A549 (cell line): ENCODE measurements at regions not wholly inside any gene's neighbourhood (a gene's known extent, or its start where the extent isn't known, plus 50 kb on each side); places are given as distances from the start of the nearest gene placed in this dataset.
A peak's percentile ranks its signal among the peaks of the same experiment; 100 is the strongest.

Source experiments
- ATAC-seq, 2 experiments: fragments of 200-7000 bp in 1 of 2; fragments of >200 bp in 1 of 2; cut with Nextera tagmentation in 1 of 2; cut with Tn5 transposase in 1 of 2; 3 replicates each; pipeline versions ENCODE4 v1.8.0 to v1.9.1; 2018 to 2020; ENCODE audit warnings: mild to moderate bottlenecking in 1 of 2, moderate library complexity in 1 of 2
- CTCF ChIA-PET: fragments of 300-600 bp; sonication (Branson Sonifier 250); formaldehyde crosslinking; extraction: SDS; loops from one replicate; lab custom pipeline; 2021; ENCODE audit warnings: antibody characterized with exemption, inconsistent platforms; lab: Yijun Ruan, JAX
- POLR2A ChIA-PET: fragments of 350-600 bp; formaldehyde crosslinking; extraction: SDS; loops from one replicate; lab custom pipeline; 2021; ENCODE audit warnings: antibody characterized with exemption, inconsistent platforms; lab: Yijun Ruan, JAX
- DNase-seq, 2 experiments: peaks; one replicate each; pipeline versions ENCODE4 v3.0.0 to v3.0.0-alpha.2; 2011 to 2016; ENCODE audit warnings: low read depth in 1 of 2, low spot score in 1 of 2
- FAIRE-seq: peaks from 2 replicates; lab custom pipeline; 2011; peaks lifted over from hg19 to GRCh38; lab: Jason Lieb, UNC
- H3K27ac ChIP-seq, 2 experiments: fragments of >200 bp; sonication (Bioruptor Twin); formaldehyde crosslinking; 3 replicates each; pipeline ENCODE4 v1.5.1; 2016 to 2017
- H3K4me1 ChIP-seq: fragments of >200 bp; sonication (Bioruptor Twin); formaldehyde crosslinking; 3 replicates; pipeline ENCODE4 v1.6.1; 2016
- H3K4me2 ChIP-seq: fragments of >200 bp; sonication (Bioruptor Twin); formaldehyde crosslinking; 3 replicates; pipeline ENCODE4 v1.6.1; 2016
- H3K4me3 ChIP-seq: fragments of >200 bp; sonication (Bioruptor Twin); formaldehyde crosslinking; 3 replicates; pipeline ENCODE4 v1.5.1; 2016
- H3K9me3 ChIP-seq: fragments of >200 bp; sonication (Bioruptor Twin); formaldehyde crosslinking; 3 replicates; pipeline ENCODE4 v1.6.1; 2016
- CBX8 ChIP-seq: fragments of 200-600 bp; sonication (generic); IDR thresholded peaks from 2 replicates; pipeline ENCODE4 v1.6.1; 2016
- CEBPB ChIP-seq, 2 experiments: fragments of >200 bp in 1 of 2; sonication (Bioruptor Twin) in 1 of 2; formaldehyde crosslinking in 1 of 2; IDR thresholded peaks; 2 replicates each; pipeline ENCODE4 v1.6.1; 2012 to 2016
- EHF ChIP-seq: fragments of 250-450 bp; sonication (Bioruptor Pico); IDR thresholded peaks from 2 replicates; pipeline ENCODE4 v1.5.0; 2020; ENCODE audit warnings: mild to moderate bottlenecking
- ELK1 ChIP-seq: fragments of 150-350 bp; IDR thresholded peaks from 2 replicates; pipeline ENCODE4 v1.6.1; 2014; ENCODE audit warnings: low read depth, mild to moderate bottlenecking, low read length
- EP300 ChIP-seq, 2 experiments: fragments of >200 bp; sonication (Bioruptor Twin); formaldehyde crosslinking; IDR thresholded peaks; 2 replicates in 1 of 2; 3 replicates in 1 of 2; pipeline ENCODE4 v1.6.1; 2016 to 2017
- HES2 ChIP-seq: fragments of >200 bp; sonication (Bioruptor Twin); formaldehyde crosslinking; IDR thresholded peaks from 2 replicates; pipeline ENCODE4 v1.6.1; 2016
- HOXB5 ChIP-seq: fragments of 250-450 bp; sonication (Bioruptor Pico); IDR thresholded peaks from 2 replicates; pipeline ENCODE4 v1.5.0; 2020; ENCODE audit warnings: mild to moderate bottlenecking, moderate library complexity
- JUN ChIP-seq, 2 experiments: fragments of >200 bp; sonication (Bioruptor Twin); formaldehyde crosslinking; IDR thresholded peaks; 2 replicates in 1 of 2; 3 replicates in 1 of 2; pipeline ENCODE4 v1.6.1; 2016 to 2017
- KDM1A ChIP-seq: fragments of 200-600 bp; sonication (generic); IDR thresholded peaks from 2 replicates; pipeline ENCODE4 v1.6.1; 2016; ENCODE audit warnings: low read depth, mild to moderate bottlenecking
- MAFK ChIP-seq: fragments of 450-650 bp; IDR thresholded peaks from 2 replicates; pipeline ENCODE4 v1.6.1; 2014; ENCODE audit not compliant: partially characterized antibody
- MAX ChIP-seq: IDR thresholded peaks from 2 replicates; pipeline ENCODE4 v1.6.1; 2012
- NFE2L2 ChIP-seq: fragments of 150-350 bp; conservative IDR thresholded peaks from 2 replicates; pipeline ENCODE4 v1.6.1; 2014; ENCODE audit warnings: low read length
- PHF8 ChIP-seq: fragments of 200-600 bp; sonication (generic); IDR thresholded peaks from 2 replicates; pipeline ENCODE4 v1.6.1; 2016; ENCODE audit warnings: low read depth, mild to moderate bottlenecking, antibody characterized with exemption, moderate library complexity, borderline replicate concordance
- POLR2AphosphoS2 ChIP-seq: conservative IDR thresholded peaks from 2 replicates; pipeline ENCODE4 v1.6.1; 2012; ENCODE audit warnings: low read length, improper control_type of control experiment, inconsistent platforms
- RAD21 ChIP-seq, 2 experiments: fragments of >200 bp in 1 of 2; sonication (Bioruptor Twin) in 1 of 2; formaldehyde crosslinking in 1 of 2; IDR thresholded peaks in 1 of 2; conservative IDR thresholded peaks in 1 of 2; 2 replicates in 1 of 2; 3 replicates in 1 of 2; pipeline ENCODE4 v1.6.1; 2012 to 2018; ENCODE audit warnings: inconsistent platforms in 1 of 2
- RCOR1 ChIP-seq: fragments of 150-350 bp; IDR thresholded peaks from 2 replicates; pipeline ENCODE4 v1.6.1; 2014; ENCODE audit warnings: antibody characterized with exemption, low read length, low read depth
- RFX5 ChIP-seq: fragments of 450-650 bp; IDR thresholded peaks from 2 replicates; pipeline ENCODE4 v1.7.1; 2014; ENCODE audit warnings: antibody characterized with exemption, mild to moderate bottlenecking, moderate library complexity
- SMC3 ChIP-seq: fragments of >200 bp; sonication (Bioruptor Twin); formaldehyde crosslinking; IDR thresholded peaks from 3 replicates; pipeline ENCODE4 v1.6.1; 2018; ENCODE audit warnings: inconsistent platforms
- SREBF2 ChIP-seq: fragments of 450-650 bp; IDR thresholded peaks from 2 replicates; pipeline ENCODE4 v1.6.1; 2014; ENCODE audit warnings: mild to moderate bottlenecking, moderate library complexity
- ZFP36 ChIP-seq: fragments of 450-650 bp; IDR thresholded peaks from 2 replicates; pipeline ENCODE4 v1.6.1; 2014; ENCODE audit warnings: borderline replicate concordance; ENCODE audit not compliant: partially characterized antibody
- ZSCAN20 ChIP-seq: fragments of 250-450 bp; sonication (Bioruptor Pico); IDR thresholded peaks from 2 replicates; pipeline ENCODE4 v1.8.0; 2022; ENCODE audit warnings: mild to moderate bottlenecking, moderate library complexity
- WGBS: methylation state at CpG from one replicate; pipeline ENCODE4 v1.1.6; 2017; ENCODE audit errors: missing lambda C conversion rate; 5-methylcytosine and 5-hydroxymethylcytosine counted together

- ATAC-seq (no peak), FAIRE-seq (no peak), DNase-seq (no peak)
- Histone ChIP-seq H3K4me3 (no peak overlapping the region), H3K27ac (no peak overlapping the region), H3K4me1 (no peaks in the 10 kb centered on the region), H3K4me2 (no peak overlapping the region), H3K9me3 (no peaks in the 10 kb centered on the region)
- CTCF ChIA-PET = interaction anchor here (0.7 kb wide), 1 partner anchor 769 kb away, joined by 3 read pairs; no protein-coding TSS in a partner anchor
- WGBS = 53% methylated on average over 1 of the region's 1 CpG
- POLR2A ChIA-PET = no interaction called here
- TF ChIP-seq SREBF2 = no peak
- TF ChIP-seq CBX8 = no peak
- no peak for TF ChIP-seq EP300 (IDR thresholded peaks at IDR 0.05)
- no peak for TF ChIP-seq EHF (CRISPR knock-in tag)
- no peak for TF ChIP-seq MAFK
- TF ChIP-seq RFX5 = no peak
- no peak for TF ChIP-seq ELK1
- no peak for TF ChIP-seq SMC3
Measured at GRCh38 chr6:48869595-48869994, 593.5 kb downstream of the MMUT start.

GRCh38 chr6:48866682-48867081 lies 596.4 kb downstream of the MMUT start:
- no peak for TF ChIP-seq HOXB5
- no peak for TF ChIP-seq NFE2L2
- TF ChIP-seq CBX8 = no peak
- peak; percentile 57 for TF ChIP-seq MAFK
- TF ChIP-seq JUN (IDR thresholded peaks at IDR 0.05) = no peak
- TF ChIP-seq RCOR1 = no peak
- H3K9me3 ChIP-seq = no peaks in the 10 kb centered on the region; the same call in 2 of the 3 replicates
- no peak overlapping the region for H3K27ac ChIP-seq
- CTCF ChIA-PET = interaction anchor here (0.6 kb wide), 1 partner anchor 24 kb away, joined by 3 read pairs; no protein-coding TSS in a partner anchor
- WGBS = 67% methylated on average over 3 of the region's 3 CpGs
- FAIRE-seq (no peak), DNase-seq (no peak), ATAC-seq (no peak)
- no peaks in the 10 kb centered on the region for H3K4me1 ChIP-seq
- H3K4me3 ChIP-seq = no peak overlapping the region
- POLR2A ChIA-PET = no interaction called here
- H3K4me2 ChIP-seq = no peak overlapping the region

- Histone ChIP-seq H3K4me2 (no peak overlapping the region), H3K27ac (no peak overlapping the region), H3K4me1 (no peaks in the 10 kb centered on the region), H3K9me3 (no peaks in the 10 kb centered on the region; the same call in 2 of the 3 replicates), H3K4me3 (no peak overlapping the region)
- DNase-seq (no peak), FAIRE-seq (no peak), ATAC-seq (no peak)
- ChIA-PET POLR2A (no interaction called here), CTCF (no interaction called here)
- TF ChIP-seq CEBPB (IDR thresholded peaks at IDR 0.05) (no peak), PHF8 (no peak), POLR2AphosphoS2 (no peak), ZFP36 (no peak), EP300 (IDR thresholded peaks at IDR 0.05) (no peak), JUN (IDR thresholded peaks at IDR 0.05) (no peak), KDM1A (no peak), ZSCAN20 (CRISPR knock-in tag) (no peak), HES2 (no peak), SMC3 (no peak), RAD21 (conservative IDR thresholded peaks at IDR 0.05 in 1 of 2, IDR thresholded peaks at IDR 0.05 in 1 of 2) (no peak), MAX (no peak), MAFK (no peak)
- WGBS = 100% methylated on average over 3 of the region's 3 CpGs
Measured at GRCh38 chr6:48860175-48860574, 602.9 kb downstream of the MMUT start.
